ENCODE measurements at regions not wholly inside any gene's neighbourhood (a gene's known extent, or its start where the extent isn't known, plus 50 kb on each side); places are given as distances from the start of the nearest gene placed in this dataset.

DNA sequence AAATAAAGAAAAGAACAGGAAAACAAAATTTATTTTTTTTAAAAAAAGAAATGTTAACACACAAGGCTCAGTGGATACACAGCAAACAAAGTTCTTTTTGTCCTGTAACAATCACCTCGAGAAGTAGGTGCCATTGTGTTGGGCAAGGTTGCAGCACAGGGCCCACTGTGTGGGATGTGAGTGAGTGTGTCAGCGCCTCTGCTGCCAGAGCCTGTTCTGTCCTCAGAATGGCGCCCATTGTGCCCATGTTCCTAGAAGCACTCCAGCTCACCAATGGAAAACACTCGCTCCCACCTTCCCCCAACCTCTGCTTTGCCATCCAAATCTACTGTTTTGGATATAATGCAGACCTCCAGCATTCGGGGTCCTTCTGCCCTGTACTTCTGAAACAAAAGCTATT lies 84.9 kb upstream of the CLDN18 start:
- TF ChIP-seq, protein P1, sequence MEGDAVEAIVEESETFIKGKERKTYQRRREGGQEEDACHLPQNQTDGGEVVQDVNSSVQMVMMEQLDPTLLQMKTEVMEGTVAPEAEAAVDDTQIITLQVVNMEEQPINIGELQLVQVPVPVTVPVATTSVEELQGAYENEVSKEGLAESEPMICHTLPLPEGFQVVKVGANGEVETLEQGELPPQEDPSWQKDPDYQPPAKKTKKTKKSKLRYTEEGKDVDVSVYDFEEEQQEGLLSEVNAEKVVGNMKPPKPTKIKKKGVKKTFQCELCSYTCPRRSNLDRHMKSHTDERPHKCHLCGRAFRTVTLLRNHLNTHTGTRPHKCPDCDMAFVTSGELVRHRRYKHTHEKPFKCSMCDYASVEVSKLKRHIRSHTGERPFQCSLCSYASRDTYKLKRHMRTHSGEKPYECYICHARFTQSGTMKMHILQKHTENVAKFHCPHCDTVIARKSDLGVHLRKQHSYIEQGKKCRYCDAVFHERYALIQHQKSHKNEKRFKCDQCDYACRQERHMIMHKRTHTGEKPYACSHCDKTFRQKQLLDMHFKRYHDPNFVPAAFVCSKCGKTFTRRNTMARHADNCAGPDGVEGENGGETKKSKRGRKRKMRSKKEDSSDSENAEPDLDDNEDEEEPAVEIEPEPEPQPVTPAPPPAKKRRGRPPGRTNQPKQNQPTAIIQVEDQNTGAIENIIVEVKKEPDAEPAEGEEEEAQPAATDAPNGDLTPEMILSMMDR (IDR thresholded peaks at IDR 0.05), result no peak
- TF ChIP-seq POLR2A (IDR thresholded peaks at IDR 0.05; ENCODE audit: low read length) (no peak), KDM1A (IDR thresholded peaks at IDR 0.05; ENCODE audit: low read depth) (no peak)
- TF ChIP-seq, protein P2, sequence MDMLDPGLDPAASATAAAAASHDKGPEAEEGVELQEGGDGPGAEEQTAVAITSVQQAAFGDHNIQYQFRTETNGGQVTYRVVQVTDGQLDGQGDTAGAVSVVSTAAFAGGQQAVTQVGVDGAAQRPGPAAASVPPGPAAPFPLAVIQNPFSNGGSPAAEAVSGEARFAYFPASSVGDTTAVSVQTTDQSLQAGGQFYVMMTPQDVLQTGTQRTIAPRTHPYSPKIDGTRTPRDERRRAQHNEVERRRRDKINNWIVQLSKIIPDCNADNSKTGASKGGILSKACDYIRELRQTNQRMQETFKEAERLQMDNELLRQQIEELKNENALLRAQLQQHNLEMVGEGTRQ (IDR thresholded peaks at IDR 0.05), result no peak

All from A549 (cell line).